Activated naive CD4-positive, alpha-beta T cell treated with anti-CD3 and anti-CD28 coated beads, Interleukin-2, amount 50 U/mL, for 72 hours (primary cell): ENCODE measurements at regions not wholly inside any gene's neighbourhood (a gene's known extent, or its start where the extent isn't known, plus 50 kb on each side); places are given as distances from the start of the nearest gene placed in this dataset.
"Not testable (repeated sequence)": the region's sequence is repeated elsewhere in the genome, so short reads cannot be mapped to it uniquely, and the experiment has no call there.

ENCODE experiments used
- ATAC-seq, 2 donors: fragments of 150-1000 bp; cut with Tn5 transposase; 2 replicates each; pipeline ENCODE4 v1.10.0; 2021; ENCODE audit warnings: mild to moderate bottlenecking in 2 of 2, moderate library complexity in 2 of 2
- DNase-seq, 2 donors: peaks; one replicate each; pipeline ENCODE4 v3.0.0; 2021 to 2022; ENCODE audit warnings: low spot score in 2 of 2
- H3K27ac Mint-ChIP-seq, 2 donors: one replicate each; pipeline ENCODE4 v1.8.0; 2022; ENCODE audit warnings: mild to moderate bottlenecking in 2 of 2, mixed read lengths in 2 of 2
- H3K36me3 Mint-ChIP-seq, 2 donors: one replicate each; pipeline ENCODE4 v1.8.0; 2022; ENCODE audit warnings: mixed read lengths in 2 of 2
- H3K9me3 Mint-ChIP-seq, 2 donors: one replicate each; pipeline ENCODE4 v1.8.0; 2022; ENCODE audit warnings: mixed read lengths in 2 of 2

GRCh38 chr10:34058845-34059614 is 724.6 kb upstream of the NRP1 start:
- DNase-seq (no peak), ATAC-seq (no peak)
- Mint-ChIP-seq H3K27ac (no peak overlapping the region), H3K9me3 (peaks cover 0 to 18% of the 10 kb centered on the region in 2 donors), H3K36me3 (peaks cover 7 to 13% of the 10 kb centered on the region in 2 donors)

- DNase-seq, H3K36me3 Mint-ChIP-seq, ATAC-seq, H3K27ac Mint-ChIP-seq, H3K9me3 Mint-ChIP-seq: not testable (repeated sequence)
Observed at GRCh38 chr10:34055410-34055985, 721.0 kb upstream of the NRP1 start.

GRCh38 chr10:34049887-34050286 is 715.4 kb upstream of the NRP1 start:
- Mint-ChIP-seq H3K27ac (no peak overlapping the region), H3K36me3 (peaks cover 0 to 6% of the 10 kb centered on the region in 2 donors), H3K9me3 (peaks cover 8 to 12% of the 10 kb centered on the region in 2 donors)
- peak in 1 of 2 donors; percentile 78 for ATAC-seq
- no peak for DNase-seq

- no peak for ATAC-seq
- DNase-seq: no peak
- H3K36me3 Mint-ChIP-seq: peaks cover 0 to 6% of the 10 kb centered on the region in 2 donors
- no peak overlapping the region for H3K27ac Mint-ChIP-seq
- peaks cover 8 to 12% of the 10 kb centered on the region in 2 donors for H3K9me3 Mint-ChIP-seq
Observed at GRCh38 chr10:34049469-34049868, 715.0 kb upstream of the NRP1 start.

- H3K27ac Mint-ChIP-seq: no peak overlapping the region
- peaks cover 0 to 6% of the 10 kb centered on the region in 2 donors for H3K36me3 Mint-ChIP-seq
- H3K9me3 Mint-ChIP-seq: peaks cover 5 to 12% of the 10 kb centered on the region in 2 donors
- no peak for DNase-seq
- no peak for ATAC-seq
Observed at GRCh38 chr10:34047389-34047788, 712.9 kb upstream of the NRP1 start.

GRCh38 chr10:34046506-34047034 is 712.1 kb upstream of the NRP1 start:
- peaks cover 0 to 6% of the 10 kb centered on the region in 2 donors for H3K36me3 Mint-ChIP-seq
- peaks cover 5 to 12% of the 10 kb centered on the region in 2 donors for H3K9me3 Mint-ChIP-seq
- ATAC-seq (no peak), DNase-seq (no peak)
- H3K27ac Mint-ChIP-seq: no peak overlapping the region

- H3K36me3 Mint-ChIP-seq: no peaks in the 10 kb centered on the region
- ATAC-seq: no peak
- peaks cover 0 to 7% of the 10 kb centered on the region in 2 donors for H3K9me3 Mint-ChIP-seq
- no peak overlapping the region for H3K27ac Mint-ChIP-seq
- DNase-seq: no peak
Observed at GRCh38 chr10:34045571-34046190, 711.2 kb upstream of the NRP1 start.

- no peaks in the 10 kb centered on the region for H3K9me3 Mint-ChIP-seq
- ATAC-seq: no peak
- no peak for DNase-seq
- H3K27ac Mint-ChIP-seq: no peak overlapping the region
- H3K36me3 Mint-ChIP-seq: no peaks in the 10 kb centered on the region
Observed at GRCh38 chr10:34041871-34042270, 707.4 kb upstream of the NRP1 start.

GRCh38 chr10:34037499-34037898 is 703.0 kb upstream of the NRP1 start:
- DNase-seq: no peak
- Mint-ChIP-seq H3K27ac (no peak overlapping the region), H3K36me3 (no peaks in the 10 kb centered on the region), H3K9me3 (no peaks in the 10 kb centered on the region)
- ATAC-seq: no peak

- not testable (repeated sequence) for H3K9me3 Mint-ChIP-seq, ATAC-seq, H3K27ac Mint-ChIP-seq, H3K36me3 Mint-ChIP-seq, DNase-seq
Observed at GRCh38 chr10:34035241-34035790, 700.8 kb upstream of the NRP1 start.

- ATAC-seq (no peak), DNase-seq (no peak)
- Mint-ChIP-seq H3K36me3 (no peaks in the 10 kb centered on the region), H3K27ac (no peak overlapping the region), H3K9me3 (no peaks in the 10 kb centered on the region)
Observed at GRCh38 chr10:34033078-34033477, 698.6 kb upstream of the NRP1 start.

GRCh38 chr10:34032564-34032963 is 698.1 kb upstream of the NRP1 start:
- Mint-ChIP-seq H3K9me3 (no peaks in the 10 kb centered on the region), H3K36me3 (no peaks in the 10 kb centered on the region), H3K27ac (no peak overlapping the region)
- DNase-seq (no peak), ATAC-seq (no peak)

GRCh38 chr10:34031400-34031799 is 696.9 kb upstream of the NRP1 start:
- Mint-ChIP-seq H3K27ac (no peak overlapping the region), H3K9me3 (no peaks in the 10 kb centered on the region), H3K36me3 (no peaks in the 10 kb centered on the region)
- DNase-seq (no peak), ATAC-seq (no peak)

GRCh38 chr10:34029455-34029854 is 695.0 kb upstream of the NRP1 start:
- Mint-ChIP-seq H3K9me3 (no peaks in the 10 kb centered on the region), H3K36me3 (no peaks in the 10 kb centered on the region), H3K27ac (no peak overlapping the region)
- no peak for DNase-seq
- ATAC-seq: no peak

- no peak for DNase-seq
- ATAC-seq: no peak
- H3K36me3 Mint-ChIP-seq: no peaks in the 10 kb centered on the region
Observed at GRCh38 chr10:34028936-34029335, 694.5 kb upstream of the NRP1 start.

GRCh38 chr10:34024693-34025425 is 690.4 kb upstream of the NRP1 start:
- no peak overlapping the region for H3K27ac Mint-ChIP-seq
- H3K9me3 Mint-ChIP-seq: peaks cover 0 to 5% of the 10 kb centered on the region in 2 donors
- ATAC-seq (peak in 1 of 2 donors; percentile 31), DNase-seq (no peak)
- no peaks in the 10 kb centered on the region for H3K36me3 Mint-ChIP-seq

More at GRCh38 chr10:34028936-34029335, 694.5 kb upstream of the NRP1 start:
- H3K9me3 Mint-ChIP-seq: no peaks in the 10 kb centered on the region
- no peak overlapping the region for H3K27ac Mint-ChIP-seq
